Brain microvascular endothelial cell (primary cell): ENCODE measurements at regions not wholly inside any gene's neighbourhood (a gene's known extent, or its start where the extent isn't known, plus 50 kb on each side); places are given as distances from the start of the nearest gene placed in this dataset.

Source experiments
- DNase-seq: peaks from one replicate; pipeline ENCODE4 v3.0.0-alpha.2; 2020
- H3K27ac ChIP-seq: fragments of 250-450 bp; sonication (Bioruptor Pico); 2 replicates; pipeline ENCODE4 v1.5.1; 2020; ENCODE audit warnings: mild to moderate bottlenecking, moderate library complexity
- H3K27me3 ChIP-seq: fragments of 250-450 bp; sonication (Bioruptor Pico); replicated peaks from 2 replicates; pipeline ENCODE4 v1.5.1; 2020; ENCODE audit warnings: mild to moderate bottlenecking
- H3K36me3 ChIP-seq: fragments of 250-450 bp; sonication (Bioruptor Pico); replicated peaks from 2 replicates; pipeline ENCODE4 v1.5.1; 2020; ENCODE audit warnings: mild to moderate bottlenecking
- H3K4me3 ChIP-seq: 2 replicates; pipeline ENCODE4 v1.5.1; 2011; ENCODE audit warnings: low read depth, mild to moderate bottlenecking, control low read depth, low read length, moderate library complexity
- in situ Hi-C: cut with HindIII; loops from 2 replicates; pipeline ENCODE4 v1.10.0; 2017; ENCODE audit warnings: low sequenced_read_pairs, low pct_ligation_motif_present
- TF ChIP-seq, protein P1 (sequence below): IDR thresholded peaks from 2 replicates; pipeline ENCODE4 v1.5.1; 2011; ENCODE audit warnings: low read depth, mild to moderate bottlenecking, moderate library complexity, low read length, control low read depth, inconsistent platforms; ENCODE audit errors: missing control alignments

DNA sequence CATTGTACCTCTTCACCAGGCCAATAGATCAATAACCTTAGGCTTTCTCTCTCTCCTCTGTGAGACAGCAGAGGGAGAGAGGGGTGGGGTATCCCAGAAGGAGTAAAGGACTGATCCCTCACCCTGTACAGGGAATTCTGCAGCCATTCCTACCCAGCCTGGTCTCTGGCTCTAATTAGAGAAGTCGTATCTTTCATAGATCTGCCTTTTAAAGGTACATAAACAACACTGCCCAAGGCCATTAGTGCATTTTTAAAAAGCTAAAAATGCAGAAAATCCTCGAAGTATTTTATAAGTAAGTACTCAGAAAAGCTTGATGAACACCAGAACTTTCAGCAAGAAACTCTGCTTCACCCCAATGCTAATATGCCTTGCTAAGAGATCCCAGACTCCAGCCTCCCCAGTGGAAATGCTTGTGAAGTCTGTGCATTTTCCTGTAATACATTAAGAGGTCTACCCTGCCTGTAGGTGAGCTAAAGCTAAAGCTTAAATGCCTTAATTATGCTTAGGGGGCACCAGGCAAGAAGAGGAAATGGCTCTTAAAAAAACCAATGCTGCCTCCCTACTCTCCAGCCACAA, 200.0 kb upstream of the ANKRD55 start:
- in situ Hi-C loops = no loop called here
- Histone ChIP-seq H3K4me3 (no peak overlapping the region), H3K27ac (no peak overlapping the region), H3K36me3 (no peaks in the 10 kb centered on the region), H3K27me3 (no peaks in the 10 kb centered on the region)
- DNase-seq = no peak
- TF ChIP-seq, protein P1, sequence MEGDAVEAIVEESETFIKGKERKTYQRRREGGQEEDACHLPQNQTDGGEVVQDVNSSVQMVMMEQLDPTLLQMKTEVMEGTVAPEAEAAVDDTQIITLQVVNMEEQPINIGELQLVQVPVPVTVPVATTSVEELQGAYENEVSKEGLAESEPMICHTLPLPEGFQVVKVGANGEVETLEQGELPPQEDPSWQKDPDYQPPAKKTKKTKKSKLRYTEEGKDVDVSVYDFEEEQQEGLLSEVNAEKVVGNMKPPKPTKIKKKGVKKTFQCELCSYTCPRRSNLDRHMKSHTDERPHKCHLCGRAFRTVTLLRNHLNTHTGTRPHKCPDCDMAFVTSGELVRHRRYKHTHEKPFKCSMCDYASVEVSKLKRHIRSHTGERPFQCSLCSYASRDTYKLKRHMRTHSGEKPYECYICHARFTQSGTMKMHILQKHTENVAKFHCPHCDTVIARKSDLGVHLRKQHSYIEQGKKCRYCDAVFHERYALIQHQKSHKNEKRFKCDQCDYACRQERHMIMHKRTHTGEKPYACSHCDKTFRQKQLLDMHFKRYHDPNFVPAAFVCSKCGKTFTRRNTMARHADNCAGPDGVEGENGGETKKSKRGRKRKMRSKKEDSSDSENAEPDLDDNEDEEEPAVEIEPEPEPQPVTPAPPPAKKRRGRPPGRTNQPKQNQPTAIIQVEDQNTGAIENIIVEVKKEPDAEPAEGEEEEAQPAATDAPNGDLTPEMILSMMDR = no peak

GRCh38 chr5:56432321-56432720, 199.2 kb upstream of the ANKRD55 start:
- H3K27ac ChIP-seq = no peak overlapping the region
- in situ Hi-C loops = no loop called here
- no peak overlapping the region for H3K4me3 ChIP-seq
- DNase-seq = peak; percentile 6
- no peaks in the 10 kb centered on the region for H3K36me3 ChIP-seq
- H3K27me3 ChIP-seq = no peaks in the 10 kb centered on the region
- TF ChIP-seq, protein P1 = no peak

DNA sequence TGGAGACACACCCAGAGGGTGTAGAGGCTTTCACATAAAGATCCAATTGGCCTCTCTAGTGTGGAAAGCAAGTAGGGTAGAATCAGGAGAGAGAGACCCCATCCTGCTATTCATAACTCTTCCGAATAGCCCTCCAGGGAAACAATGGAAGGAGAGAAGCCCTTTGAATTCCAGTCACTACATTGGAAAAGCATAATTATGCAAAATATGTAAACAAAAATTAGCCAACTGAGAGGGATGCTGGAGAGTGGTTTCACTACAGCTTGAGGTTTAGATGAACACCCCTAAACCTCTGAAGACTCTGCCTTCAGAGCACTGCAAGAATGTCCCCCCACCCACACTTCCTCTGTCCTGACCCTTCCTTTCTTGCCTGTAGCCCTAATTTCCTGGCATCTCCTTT, 197.3 kb upstream of the ANKRD55 start:
- TF ChIP-seq, protein P1 = no peak
- Histone ChIP-seq H3K36me3 (no peaks in the 10 kb centered on the region), H3K4me3 (no peak overlapping the region), H3K27ac (no peak overlapping the region), H3K27me3 (no peaks in the 10 kb centered on the region)
- no peak for DNase-seq
- in situ Hi-C loops = no loop called here

GRCh38 chr5:56429110-56429561, 196.0 kb upstream of the ANKRD55 start:
- no peak overlapping the region for H3K4me3 ChIP-seq
- in situ Hi-C loops = no loop called here
- peak; percentile 24 for DNase-seq
- no peaks in the 10 kb centered on the region for H3K27me3 ChIP-seq
- no peaks in the 10 kb centered on the region for H3K36me3 ChIP-seq
- TF ChIP-seq, protein P1 = no peak
- H3K27ac ChIP-seq = no peak overlapping the region

DNA sequence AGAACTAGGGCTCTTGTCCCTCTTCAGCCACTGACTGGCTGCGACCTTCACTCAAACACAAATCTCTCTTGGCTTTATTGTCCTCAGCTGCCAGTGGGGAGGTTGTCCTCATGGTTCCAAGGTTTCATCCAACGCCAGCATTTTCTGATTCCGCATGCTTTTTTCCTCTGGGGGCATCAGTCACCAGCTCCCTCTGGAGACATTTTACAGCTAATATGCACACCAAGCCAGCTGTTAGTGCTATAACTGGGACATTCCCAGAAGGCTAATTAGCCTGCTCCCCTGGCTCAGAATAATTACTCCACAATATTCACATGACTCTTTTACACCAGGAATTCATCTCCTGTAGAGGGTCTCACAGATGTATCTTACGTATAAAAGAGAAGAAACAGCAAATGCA, 193.6 kb upstream of the ANKRD55 start:
- TF ChIP-seq, protein P1 = no peak
- no peak for DNase-seq
- in situ Hi-C loops = no loop called here
- Histone ChIP-seq H3K27me3 (no peaks in the 10 kb centered on the region), H3K4me3 (no peak overlapping the region), H3K36me3 (no peaks in the 10 kb centered on the region), H3K27ac (no peak overlapping the region)

DNA sequence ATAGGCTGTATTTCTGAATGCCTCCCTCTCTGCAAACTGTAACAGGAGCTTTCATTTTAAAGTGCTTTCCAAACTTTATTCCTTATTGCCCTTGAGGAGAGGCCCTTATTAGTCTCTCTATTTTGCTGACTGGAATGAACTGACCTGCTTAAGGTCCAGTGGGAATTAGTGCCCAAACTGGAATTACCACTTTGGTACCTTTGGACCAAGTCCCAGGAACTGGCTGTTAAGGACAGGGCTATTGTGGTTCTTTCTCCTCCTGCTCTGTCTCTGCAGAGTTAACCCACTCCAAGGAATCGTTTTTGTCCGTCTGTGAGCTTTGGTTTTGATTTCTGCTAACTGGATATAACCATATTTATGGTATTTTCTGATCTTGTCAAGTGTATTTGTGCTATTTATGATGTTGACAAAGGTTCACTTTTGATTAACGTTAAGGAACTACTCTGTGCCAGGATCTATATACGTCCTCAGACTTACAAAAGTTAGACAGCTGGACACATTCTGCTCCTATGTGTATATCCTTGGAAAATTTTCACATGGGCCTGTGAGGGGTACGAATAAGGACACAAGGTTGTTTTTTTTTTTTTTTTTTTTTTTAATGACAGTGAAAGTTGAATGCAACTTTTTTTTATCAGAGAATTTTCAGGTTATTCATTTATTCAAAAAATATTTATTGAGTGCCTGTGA, 189.1 kb upstream of the ANKRD55 start:
- no peak for DNase-seq
- TF ChIP-seq, protein P1 = no peak
- Histone ChIP-seq H3K27me3 (no peaks in the 10 kb centered on the region), H3K27ac (no peak overlapping the region), H3K4me3 (no peak overlapping the region), H3K36me3 (no peaks in the 10 kb centered on the region)
- in situ Hi-C loops = no loop called here
